ENCODE measurements at regions not wholly inside any gene's neighbourhood (a gene's known extent, or its start where the extent isn't known, plus 50 kb on each side); places are given as distances from the start of the nearest gene placed in this dataset.

GRCh38 chr6:6975459-6976111 is 132.2 kb upstream of the RREB1 start:
- Histone ChIP-seq H3K36me3 (ENCODE audit: control insufficient read depth in 2 of 2, extremely low read depth in 1 of 2, insufficient read depth in 2 of 2, low read length in 2 of 2) (no peaks in the 10 kb centered on the region), H3K27ac (ENCODE audit: insufficient read depth, low read depth, low read length) (no peak overlapping the region), H3K9ac (replicated peaks; ENCODE audit: extremely low read depth, insufficient read depth, low read length) (no peak overlapping the region), H3K9me3 (replicated peaks; ENCODE audit: control insufficient read depth, insufficient read depth, low read length) (no peaks in the 10 kb centered on the region), H4K20me1 (replicated peaks; ENCODE audit: control insufficient read depth, extremely low read depth, insufficient read depth, low read length) (no peaks in the 10 kb centered on the region), H3K79me2 (ENCODE audit: control insufficient read depth, insufficient read depth, low read length) (no peaks in the 10 kb centered on the region), H2AFZ (ENCODE audit: low read depth, low read length) (no peak overlapping the region), H3K4me1 (ENCODE audit: control insufficient read depth, extremely low read depth, insufficient read depth, low read length) (no peaks in the 10 kb centered on the region), H3K27me3 (ENCODE audit: control insufficient read depth in 2 of 2, insufficient read depth in 2 of 2, low read length in 2 of 2) (peaks cover 0 to 8% of the 10 kb centered on the region in 2 experiments), H3K4me2 (ENCODE audit: insufficient read depth, low read length) (no peak overlapping the region), H3K4me3 (replicated peaks in 1 of 3; ENCODE audit: insufficient read depth in 1 of 3, low read depth in 1 of 3, low read length in 3 of 3) (no peak overlapping the region), H3K9me1 (replicated peaks; ENCODE audit: control insufficient read depth, extremely low read depth, insufficient read depth, low read length) (no peaks in the 10 kb centered on the region)
- intact Hi-C loops (cut with micrococcal nuclease), result no loop called here
- BruUV-seq (replicated peaks), result no TSS peak
- ChIA-PET POLR2A (no interaction called here), CTCF (no interaction called here)
- dilution Hi-C loops (cut with MboI; ENCODE audit: extremely low pct_ligation_motif_present, low sequenced_read_pairs), result no loop called here
- TF ChIP-seq MAX (IDR thresholded peaks at IDR 0.05; ENCODE audit: insufficient read depth, insufficient read length) (no peak), EZH2 (IDR thresholded peaks at IDR 0.05; ENCODE audit: borderline replicate concordance, low read depth, low read length, severe bottlenecking) (no peak), JUN (IDR thresholded peaks at IDR 0.05; ENCODE audit: borderline replicate concordance, insufficient read depth, insufficient read length, low read depth) (no peak), POLR2AphosphoS5 (IDR thresholded peaks at IDR 0.05; ENCODE audit: insufficient read depth, low read depth, low read length) (no peak), CTCF (IDR thresholded peaks at IDR 0.05; ENCODE audit: extremely low read depth in 1 of 2, insufficient read depth in 1 of 2, low read depth in 1 of 2, low read length in 2 of 2) (no peak), POLR2A (IDR thresholded peaks at IDR 0.05; ENCODE audit: low read depth, low read length) (no peak), MYC (IDR thresholded peaks at IDR 0.05; ENCODE audit: low read depth, low read length) (no peak), GATA2 (IDR thresholded peaks at IDR 0.05; ENCODE audit: insufficient read depth, insufficient read length, low read depth, low read length) (no peak), FOS (IDR thresholded peaks at IDR 0.05; ENCODE audit: borderline replicate concordance, insufficient read depth, low read length) (no peak)
- DNase-seq (ENCODE audit: low read depth, low spot score) (no peak), FAIRE-seq (no peak)
